GM06990 (cell line): ENCODE measurements at regions not wholly inside any gene's neighbourhood (a gene's known extent, or its start where the extent isn't known, plus 50 kb on each side); places are given as distances from the start of the nearest gene placed in this dataset.

ENCODE experiments used
- DNase-seq: peaks from one replicate; pipeline ENCODE4 v3.0.0-alpha.2; 2011; ENCODE audit not compliant: insufficient read length; ENCODE audit errors: extremely low read depth
- H3K27me3 ChIP-seq: replicated peaks from 2 replicates; pipeline ENCODE4 v1.6.0; 2011; ENCODE audit warnings: low read length; ENCODE audit not compliant: control insufficient read depth, insufficient read depth
- H3K36me3 ChIP-seq: 2 replicates; pipeline ENCODE4 v1.5.1; 2011; ENCODE audit warnings: low read length; ENCODE audit not compliant: control insufficient read depth, insufficient read depth
- H3K4me3 ChIP-seq: replicated peaks from 2 replicates; pipeline ENCODE4 v1.5.1; 2011; ENCODE audit warnings: low read depth, mild to moderate bottlenecking, control low read depth, low read length
- TF ChIP-seq, protein P1 (sequence below): IDR thresholded peaks from 2 replicates; pipeline ENCODE4 v1.5.1; 2011; ENCODE audit warnings: low read length, control low read depth, mild to moderate bottlenecking, inconsistent platforms; ENCODE audit not compliant: insufficient read depth, poor library complexity, severe bottlenecking

DNA sequence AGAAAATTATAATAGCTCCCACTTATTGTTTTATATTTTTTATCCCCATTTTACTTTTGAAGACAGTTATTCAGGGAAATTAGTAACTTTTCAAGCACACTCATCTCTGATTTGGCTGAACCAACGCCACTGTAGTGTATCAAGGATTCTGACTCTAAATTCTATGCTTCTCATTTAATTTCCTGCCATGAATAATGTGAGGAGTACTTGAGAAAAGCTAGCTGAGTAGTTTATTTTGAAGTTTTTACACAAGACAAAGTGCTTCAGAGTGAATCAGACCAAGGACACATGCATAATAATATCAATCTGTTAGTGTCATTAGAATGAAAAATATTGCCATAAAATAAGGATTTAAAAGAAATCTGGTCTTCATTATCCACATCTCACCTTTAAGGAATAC, 329.9 kb downstream of the SLITRK6 start:
- no peak for DNase-seq

GRCh38 chr13:85462792-85463425, 336.3 kb downstream of the SLITRK6 start:
- Histone ChIP-seq H3K36me3 (no peaks in the 10 kb centered on the region), H3K4me3 (no peak overlapping the region), H3K27me3 (no peaks in the 10 kb centered on the region)
- DNase-seq, result no peak
- TF ChIP-seq, protein P1, sequence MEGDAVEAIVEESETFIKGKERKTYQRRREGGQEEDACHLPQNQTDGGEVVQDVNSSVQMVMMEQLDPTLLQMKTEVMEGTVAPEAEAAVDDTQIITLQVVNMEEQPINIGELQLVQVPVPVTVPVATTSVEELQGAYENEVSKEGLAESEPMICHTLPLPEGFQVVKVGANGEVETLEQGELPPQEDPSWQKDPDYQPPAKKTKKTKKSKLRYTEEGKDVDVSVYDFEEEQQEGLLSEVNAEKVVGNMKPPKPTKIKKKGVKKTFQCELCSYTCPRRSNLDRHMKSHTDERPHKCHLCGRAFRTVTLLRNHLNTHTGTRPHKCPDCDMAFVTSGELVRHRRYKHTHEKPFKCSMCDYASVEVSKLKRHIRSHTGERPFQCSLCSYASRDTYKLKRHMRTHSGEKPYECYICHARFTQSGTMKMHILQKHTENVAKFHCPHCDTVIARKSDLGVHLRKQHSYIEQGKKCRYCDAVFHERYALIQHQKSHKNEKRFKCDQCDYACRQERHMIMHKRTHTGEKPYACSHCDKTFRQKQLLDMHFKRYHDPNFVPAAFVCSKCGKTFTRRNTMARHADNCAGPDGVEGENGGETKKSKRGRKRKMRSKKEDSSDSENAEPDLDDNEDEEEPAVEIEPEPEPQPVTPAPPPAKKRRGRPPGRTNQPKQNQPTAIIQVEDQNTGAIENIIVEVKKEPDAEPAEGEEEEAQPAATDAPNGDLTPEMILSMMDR, result no peak

More for the DNA sequence above, 329.9 kb downstream of the SLITRK6 start:
- no peaks in the 10 kb centered on the region for H3K27me3 ChIP-seq
- TF ChIP-seq, protein P1, result no peak
- H3K4me3 ChIP-seq, result no peak overlapping the region
- H3K36me3 ChIP-seq, result no peaks in the 10 kb centered on the region

GRCh38 chr13:85461621-85462020, 337.6 kb downstream of the SLITRK6 start:
- Histone ChIP-seq H3K4me3 (no peak overlapping the region), H3K36me3 (no peaks in the 10 kb centered on the region), H3K27me3 (no peaks in the 10 kb centered on the region)
- TF ChIP-seq, protein P1, result no peak
- no peak for DNase-seq

DNA sequence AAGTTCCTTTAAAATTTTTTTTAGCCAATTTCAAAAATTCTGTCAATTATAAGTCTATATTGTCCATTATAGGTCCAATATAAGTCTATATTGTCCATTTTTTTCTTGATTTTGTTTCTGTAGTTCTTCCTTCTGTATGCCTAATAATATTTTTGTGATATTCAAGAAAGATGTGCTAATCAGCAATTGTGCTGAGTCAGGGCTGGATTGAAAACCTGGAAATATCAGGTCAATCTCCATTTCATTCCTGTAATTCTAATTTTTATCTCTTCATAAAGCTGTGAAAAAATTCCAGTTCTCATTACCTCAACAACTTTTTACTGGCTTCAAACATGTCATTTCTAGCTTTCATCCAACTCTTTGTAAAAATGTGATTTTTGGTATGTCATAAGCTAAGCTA, 353.7 kb downstream of the SLITRK6 start:
- TF ChIP-seq, protein P1, result no peak
- Histone ChIP-seq H3K27me3 (no peaks in the 10 kb centered on the region), H3K4me3 (no peak overlapping the region), H3K36me3 (no peaks in the 10 kb centered on the region)
- DNase-seq, result no peak

GRCh38 chr13:85441975-85442374, 357.2 kb downstream of the SLITRK6 start:
- no peak for DNase-seq
- Histone ChIP-seq H3K36me3 (no peaks in the 10 kb centered on the region), H3K4me3 (no peak overlapping the region), H3K27me3 (no peaks in the 10 kb centered on the region)
- TF ChIP-seq, protein P1, result no peak

DNA sequence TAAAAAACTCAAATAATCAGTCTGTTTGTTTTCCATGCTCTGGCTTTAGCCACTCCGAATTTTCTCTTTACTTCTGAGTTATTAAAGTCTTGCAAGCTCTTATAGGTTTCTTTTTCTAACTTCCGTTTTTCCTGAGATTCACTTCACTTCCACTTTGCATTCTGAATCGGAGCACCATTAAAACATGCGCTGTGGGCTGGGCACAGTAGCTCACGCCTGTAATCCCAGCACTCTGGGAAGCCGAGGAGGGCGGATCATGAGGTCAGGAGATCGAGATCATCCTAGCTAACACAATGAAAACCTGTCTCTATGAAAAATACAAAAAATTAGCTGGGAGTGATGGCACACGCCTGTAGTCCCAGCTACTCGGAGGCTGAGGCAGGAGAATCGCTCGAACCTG, 357.9 kb downstream of the SLITRK6 start:
- no peak for DNase-seq
- TF ChIP-seq, protein P1, result no peak
- no peaks in the 10 kb centered on the region for H3K36me3 ChIP-seq
- no peaks in the 10 kb centered on the region for H3K27me3 ChIP-seq
- no peak overlapping the region for H3K4me3 ChIP-seq
